GM04504 (cell line): ENCODE measurements at regions not wholly inside any gene's neighbourhood (a gene's known extent, or its start where the extent isn't known, plus 50 kb on each side); places are given as distances from the start of the nearest gene placed in this dataset.

ENCODE experiments used
- DNase-seq: peaks from one replicate; pipeline ENCODE4 v3.0.0-alpha.2; 2012; ENCODE audit warnings: low read depth

DNA sequence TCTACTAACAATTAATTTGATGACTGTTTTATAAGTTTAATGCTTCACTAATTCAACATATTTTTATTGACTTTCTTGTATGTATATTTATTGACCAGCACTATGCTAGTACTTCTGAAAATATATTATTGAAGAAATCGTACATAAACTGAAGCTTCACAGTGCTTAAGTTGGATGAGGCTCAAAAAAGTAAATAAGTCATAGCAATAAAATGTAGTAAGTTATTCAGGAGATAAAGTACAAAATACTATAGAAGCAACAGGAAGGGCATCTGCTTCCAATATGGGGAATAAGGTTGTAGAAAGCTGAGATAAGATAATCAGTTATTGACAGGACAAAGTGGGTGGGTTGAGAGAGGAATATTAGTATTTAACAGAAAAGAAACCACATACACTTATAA is 944.9 kb upstream of the MIR17HG start:
- DNase-seq, result no peak

DNA sequence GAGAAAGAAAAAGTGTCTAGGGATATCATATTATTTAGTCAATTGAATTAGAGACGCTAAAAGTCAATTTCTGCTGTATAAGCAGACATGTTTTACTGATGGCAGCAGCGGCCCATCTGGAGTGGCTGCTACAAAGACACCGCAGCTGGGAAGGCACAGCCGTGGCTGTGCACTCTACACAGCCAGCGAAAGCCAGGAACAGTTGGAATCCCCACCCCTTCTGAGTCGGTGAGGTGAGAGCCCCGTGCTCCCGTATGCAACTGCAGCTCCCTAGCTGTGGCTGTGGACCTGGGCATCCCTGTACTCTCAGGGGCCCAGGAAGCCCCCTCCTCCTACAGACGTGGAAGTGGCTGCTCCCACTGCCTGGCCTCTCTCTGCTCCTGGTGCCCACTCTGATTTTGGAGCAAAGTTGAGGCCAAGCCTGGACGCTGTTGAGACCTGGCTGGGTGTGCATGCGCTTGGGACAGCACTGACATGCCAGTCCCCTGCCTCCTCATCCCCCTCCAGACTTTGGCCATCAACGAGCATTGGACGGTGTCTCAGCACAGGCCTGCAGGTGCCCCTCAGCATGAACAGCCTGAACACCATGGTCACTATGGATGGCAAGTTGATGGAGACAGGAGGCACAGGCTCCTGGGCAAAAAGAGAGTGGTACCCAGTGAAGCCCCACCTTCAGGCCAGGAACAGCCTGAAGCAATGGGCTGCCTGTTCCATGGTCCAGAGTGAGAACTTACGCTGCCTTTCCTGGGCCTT is 944.0 kb upstream of the MIR17HG start:
- DNase-seq, result no peak

DNA sequence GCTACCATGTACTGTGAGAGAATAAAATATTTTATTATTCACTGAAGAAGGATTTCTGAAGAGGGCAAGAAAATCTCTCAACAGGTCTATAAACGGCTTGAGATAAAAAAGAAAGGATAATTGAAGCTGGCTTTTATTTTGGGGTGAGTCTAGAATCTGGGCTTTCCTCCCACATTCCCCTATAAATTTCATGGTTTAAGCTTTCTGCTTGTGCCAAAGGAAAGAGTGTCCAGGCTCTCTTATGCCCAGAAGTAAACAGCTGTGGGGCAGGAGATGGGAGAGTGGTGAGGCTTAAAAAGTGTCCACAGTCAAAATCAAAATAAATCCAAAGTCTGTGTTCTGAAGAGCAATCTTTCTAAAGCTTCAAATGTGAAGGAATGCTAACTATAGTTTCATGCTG is 942.2 kb upstream of the MIR17HG start:
- no peak for DNase-seq

DNA sequence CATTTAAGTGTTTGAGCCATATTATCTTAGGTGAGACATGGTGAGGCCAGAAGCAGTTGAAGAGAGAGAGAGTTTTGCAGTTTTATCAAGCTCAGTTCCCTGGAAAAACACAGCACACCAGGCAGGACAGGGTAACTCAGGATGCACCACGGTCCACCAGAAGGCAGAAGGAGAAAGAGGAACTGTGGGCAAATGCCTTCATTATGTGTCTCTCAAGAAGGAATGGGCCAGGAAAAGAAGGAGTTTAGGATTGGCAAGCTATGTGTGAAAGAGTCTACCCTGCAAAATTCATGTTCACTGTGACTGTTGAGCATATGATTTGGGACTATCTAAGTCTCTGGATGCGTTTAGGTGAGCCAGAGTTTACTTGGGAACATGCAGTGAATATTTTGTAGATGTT is 934.5 kb upstream of the MIR17HG start:
- no peak for DNase-seq

DNA sequence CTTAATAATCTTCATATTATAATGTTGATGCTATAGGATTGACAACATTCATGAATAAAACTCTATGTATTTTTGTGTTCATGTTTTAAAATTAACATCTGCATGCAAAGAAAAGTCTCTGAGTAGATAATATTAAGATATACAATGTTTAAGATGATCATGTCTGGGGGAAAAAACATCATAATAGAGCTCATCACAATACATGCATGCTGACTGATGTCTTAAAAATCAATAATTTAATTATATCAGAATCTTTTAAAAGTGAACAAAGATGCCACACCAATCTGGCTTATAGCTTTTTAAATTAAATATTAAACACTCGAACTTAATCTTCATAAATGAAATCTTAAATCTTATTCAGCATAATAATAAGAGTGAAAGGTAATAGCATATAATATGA is 933.9 kb upstream of the MIR17HG start:
- no peak for DNase-seq

DNA sequence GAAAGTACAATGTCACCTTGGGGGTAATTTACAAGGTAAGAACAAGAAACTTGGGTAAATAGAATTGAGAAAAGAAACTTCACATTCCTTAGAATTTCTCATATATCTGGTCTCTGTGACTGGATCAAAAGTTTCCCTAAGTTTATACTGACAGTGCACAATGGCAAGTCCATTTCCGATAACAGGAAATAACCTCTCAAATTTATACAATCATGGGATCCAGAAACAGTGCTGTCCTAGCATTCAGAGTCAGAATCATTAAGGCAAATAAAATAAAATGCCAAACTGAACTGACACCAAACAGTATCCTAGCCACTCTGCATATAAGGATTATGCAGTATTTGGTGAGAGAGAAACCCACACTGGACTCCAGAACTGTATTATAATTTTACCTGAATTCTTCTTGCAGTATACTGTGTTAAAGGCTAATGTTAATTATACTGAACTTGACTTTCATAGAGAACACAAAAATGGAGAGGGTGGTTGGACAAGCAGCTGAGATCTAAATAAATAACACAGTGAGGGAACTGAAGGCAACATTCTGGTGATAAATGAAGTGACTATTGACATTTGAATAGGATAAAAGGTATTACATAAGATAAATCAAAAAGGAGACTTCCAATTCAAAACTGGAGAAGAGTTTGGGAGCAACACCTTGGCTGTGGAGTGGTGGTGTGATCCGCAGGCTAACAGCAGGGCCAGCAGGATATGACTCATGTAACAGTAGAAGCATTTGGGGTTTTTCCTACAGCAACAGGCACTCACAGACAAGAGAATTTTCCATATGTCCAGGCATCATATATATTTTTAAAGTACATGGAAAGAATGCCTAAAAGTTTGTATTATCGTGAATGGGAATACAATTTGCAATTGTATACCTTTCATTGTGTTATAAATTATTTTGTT is 932.5 kb upstream of the MIR17HG start:
- DNase-seq, result peak; percentile 22

DNA sequence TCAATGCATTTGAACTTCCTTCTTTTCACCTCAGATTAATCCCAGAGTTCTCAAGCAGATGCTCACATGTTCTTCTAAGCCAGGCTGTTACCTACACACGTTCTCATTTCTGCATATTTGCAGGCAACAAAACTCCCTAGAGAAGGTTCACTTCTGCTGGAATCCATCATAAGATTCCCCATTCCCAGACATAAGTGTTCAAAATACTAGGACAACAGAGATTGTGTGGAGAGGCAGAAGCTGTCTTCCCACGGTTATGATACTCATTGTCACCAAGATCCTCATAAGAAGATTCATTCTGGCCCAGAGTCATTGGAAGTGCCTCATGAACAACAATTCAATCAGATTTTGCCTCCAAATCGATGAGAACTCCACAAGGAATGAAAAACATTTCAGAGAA is 931.6 kb upstream of the MIR17HG start:
- no peak for DNase-seq

DNA sequence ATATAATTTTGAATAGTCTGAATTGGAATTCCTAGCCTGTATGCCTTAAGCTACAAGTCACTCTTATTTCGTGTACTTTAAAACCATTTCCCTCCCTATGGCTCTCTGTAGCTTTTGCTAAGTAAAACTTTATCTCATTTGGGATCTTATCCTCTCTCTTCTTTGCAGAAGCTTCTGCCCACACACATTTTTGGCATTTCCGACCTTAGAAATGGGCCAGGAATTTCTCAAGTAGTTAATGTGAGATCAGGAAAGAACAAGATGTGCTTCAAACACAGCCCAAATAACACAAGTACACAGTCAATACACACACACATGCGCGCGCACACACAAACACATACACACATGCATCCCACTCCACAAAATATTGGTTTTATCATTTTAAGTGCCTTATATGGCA is 931.0 kb upstream of the MIR17HG start:
- peak; percentile 13 for DNase-seq

DNA sequence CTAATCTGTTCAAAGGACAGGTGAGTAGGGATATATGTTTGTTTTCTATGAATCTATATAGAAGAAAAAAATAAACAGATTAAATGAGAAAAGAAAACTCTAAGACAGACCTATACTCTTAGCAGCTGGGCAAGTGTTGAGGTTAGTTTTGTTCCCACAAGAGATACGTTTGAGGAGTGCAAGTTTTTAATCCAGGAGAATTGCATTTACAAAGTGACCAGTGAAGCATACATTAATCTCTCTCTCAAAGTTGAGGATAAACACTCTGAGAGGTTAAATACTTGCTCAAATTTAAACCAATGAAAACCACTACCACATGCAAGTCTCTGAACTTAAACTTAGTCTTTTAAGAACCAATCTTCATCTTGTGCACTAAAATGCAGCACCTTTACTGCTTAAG is 930.5 kb upstream of the MIR17HG start:
- no peak for DNase-seq

DNA sequence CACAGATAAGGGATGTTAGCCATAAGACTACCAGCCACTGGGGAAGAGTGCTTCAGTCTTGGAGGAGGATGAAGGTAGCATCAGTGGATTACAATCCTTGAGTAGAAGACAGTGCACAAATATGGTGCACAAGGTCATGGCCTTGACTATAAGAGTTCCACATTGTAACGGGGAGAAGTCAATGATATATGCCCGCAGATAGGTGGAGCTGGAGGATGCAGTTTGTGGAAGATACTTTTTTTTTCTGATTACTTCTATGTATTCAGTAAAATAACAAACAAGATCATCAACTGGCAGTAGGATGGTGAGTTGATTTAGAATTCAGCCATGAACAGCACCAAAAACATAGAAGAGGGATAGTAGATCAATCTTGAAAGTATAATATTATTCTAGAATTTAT is 926.8 kb upstream of the MIR17HG start:
- no peak for DNase-seq

DNA sequence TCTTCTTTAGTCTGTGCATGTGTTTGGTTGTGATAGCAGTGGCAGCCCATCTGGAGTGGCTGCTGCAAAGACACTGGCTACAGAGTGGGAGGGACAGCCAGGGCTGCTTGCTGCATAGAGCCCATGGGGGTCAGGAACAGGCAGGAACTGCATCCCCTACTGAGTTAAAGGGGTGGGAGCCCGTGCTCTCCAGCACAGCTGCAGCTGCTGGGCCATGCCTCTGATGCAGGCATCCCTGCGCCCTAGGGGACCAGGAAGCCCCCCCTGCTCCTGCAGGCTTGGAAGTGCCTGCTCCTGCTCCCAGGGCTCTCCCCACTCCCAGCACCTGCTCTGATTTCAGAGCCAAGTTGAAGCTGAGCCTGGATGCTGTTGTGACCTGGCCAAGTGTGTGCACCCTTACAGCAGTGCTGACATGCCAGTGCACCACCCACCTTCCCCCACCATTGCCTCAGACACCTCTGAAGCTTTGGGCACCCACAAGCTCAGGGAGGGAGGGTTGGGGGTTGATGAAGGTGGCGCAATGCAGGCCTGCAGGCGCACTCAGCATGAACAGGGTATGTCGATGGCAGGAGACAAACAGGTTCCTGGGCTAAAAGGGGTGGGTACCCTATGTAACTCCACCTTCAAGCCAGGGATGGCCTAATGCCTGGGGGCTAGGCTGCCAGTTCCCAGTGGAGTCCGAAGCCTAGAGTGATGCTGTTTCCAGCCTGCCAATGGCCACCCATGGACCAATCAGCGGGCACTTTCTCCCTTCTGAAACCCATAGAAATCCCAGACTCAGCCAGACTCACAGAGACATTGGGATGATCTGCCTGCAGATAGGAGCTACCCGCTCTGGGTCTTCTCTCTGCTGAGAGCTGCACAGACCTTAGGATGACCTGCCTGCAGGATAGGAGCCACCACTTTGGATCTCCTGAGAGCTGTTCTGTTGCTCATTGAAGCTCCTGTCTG is 919.9 kb upstream of the MIR17HG start:
- DNase-seq, result no peak

DNA sequence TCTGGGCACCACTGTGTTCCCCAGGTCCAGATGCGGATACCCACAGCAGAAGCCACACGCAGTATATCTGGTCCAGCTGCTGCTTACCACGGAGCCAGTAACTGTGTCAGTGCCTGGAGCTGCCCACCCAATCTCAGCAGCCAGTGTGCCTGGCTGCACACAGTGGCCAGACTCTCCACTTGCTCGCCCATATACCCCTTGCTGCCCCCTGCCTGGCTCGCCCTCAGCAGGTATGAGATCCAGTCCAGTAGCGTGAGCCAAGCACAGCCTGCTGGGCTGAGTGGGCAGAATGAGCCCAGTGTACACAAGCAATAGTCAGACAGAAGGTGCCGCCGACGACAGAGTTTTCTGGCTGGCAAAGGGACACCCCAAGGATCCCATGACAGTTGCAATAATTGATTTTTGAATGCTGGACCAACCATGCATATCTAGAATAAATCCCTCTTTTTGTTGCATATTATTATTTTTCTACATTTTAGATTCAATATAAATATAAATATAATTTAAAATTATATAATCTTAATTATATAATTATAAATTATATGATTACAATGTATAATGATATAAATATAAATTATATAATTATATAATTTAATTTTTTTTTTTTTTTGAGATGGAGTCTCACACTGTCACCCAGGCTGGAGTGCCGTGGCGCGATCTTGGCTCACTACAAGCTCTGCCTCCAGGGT is 918.8 kb upstream of the MIR17HG start:
- no peak for DNase-seq

DNA sequence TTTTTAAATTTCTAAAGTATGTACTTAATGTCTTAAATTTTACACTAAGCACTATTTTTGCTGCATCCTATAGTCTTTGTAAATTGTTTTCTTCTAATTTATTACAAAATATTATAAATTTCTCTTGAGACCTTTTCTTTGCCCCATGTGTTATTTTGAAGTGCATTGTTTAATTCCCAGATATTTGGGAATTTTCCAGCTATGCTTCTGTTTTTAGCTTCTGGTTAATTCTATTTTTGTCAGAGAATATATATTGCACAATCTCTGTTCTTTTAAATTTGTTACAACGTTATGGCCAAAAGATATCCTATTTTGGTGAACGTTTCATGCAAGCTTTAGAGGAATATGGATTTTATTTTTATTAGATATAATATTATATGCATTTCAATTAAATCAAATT is 917.4 kb upstream of the MIR17HG start:
- DNase-seq, result no peak

DNA sequence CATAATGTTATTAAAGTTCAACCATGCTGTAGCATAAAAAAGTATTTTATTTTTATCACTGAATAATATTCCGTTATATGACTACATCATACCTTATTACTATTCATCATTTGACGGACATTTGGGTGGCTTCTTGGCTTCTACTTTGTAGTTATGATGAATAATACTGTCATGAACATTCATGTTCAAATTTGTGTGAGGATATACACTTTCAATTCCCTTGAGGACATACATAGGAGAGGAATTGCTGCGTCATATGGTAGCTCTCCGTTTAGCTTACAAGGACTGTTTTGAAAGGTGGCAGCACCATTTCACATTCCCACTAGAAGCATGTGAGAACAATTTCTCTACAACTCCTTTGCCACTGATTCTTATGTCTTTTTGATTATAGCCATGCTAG is 910.8 kb upstream of the MIR17HG start:
- no peak for DNase-seq

DNA sequence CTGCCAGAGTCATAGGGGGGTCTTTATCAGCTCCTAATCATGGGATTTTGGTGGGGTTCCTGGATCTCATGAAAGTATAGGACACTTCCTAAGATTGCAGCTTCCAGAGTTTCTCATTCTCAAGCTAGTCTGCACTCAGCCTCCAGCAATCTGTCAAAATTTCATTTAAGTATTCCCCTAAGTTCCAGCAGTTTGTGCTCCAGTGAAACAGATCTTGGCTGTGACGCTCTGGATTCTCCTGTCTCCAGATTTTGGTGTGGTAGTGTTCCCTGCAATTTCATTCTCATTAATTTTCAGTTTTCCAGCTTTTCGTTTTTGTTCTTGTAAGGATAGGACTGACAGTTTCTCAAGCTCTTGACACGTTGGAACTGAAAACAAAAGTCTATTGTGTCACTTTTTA is 908.9 kb upstream of the MIR17HG start:
- DNase-seq, result no peak

DNA sequence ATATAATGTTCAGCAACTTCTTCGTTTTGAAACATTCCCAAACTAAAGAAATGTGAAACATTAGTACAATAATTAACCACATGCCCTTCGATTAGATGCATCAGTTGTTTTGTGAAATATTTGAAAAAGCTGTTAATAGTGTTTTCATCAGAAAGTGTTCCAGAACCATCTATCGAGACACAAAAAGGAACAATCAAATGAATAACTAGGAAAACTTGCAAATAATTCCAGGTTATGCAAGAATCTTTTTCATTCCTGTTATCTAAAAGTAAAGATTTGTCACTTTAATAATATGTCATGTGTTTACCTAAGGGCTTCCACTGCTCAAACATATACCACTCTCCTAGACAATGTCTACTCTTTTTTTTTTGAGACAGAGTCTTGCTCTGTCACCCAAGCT is 904.2 kb upstream of the MIR17HG start:
- DNase-seq, result no peak

DNA sequence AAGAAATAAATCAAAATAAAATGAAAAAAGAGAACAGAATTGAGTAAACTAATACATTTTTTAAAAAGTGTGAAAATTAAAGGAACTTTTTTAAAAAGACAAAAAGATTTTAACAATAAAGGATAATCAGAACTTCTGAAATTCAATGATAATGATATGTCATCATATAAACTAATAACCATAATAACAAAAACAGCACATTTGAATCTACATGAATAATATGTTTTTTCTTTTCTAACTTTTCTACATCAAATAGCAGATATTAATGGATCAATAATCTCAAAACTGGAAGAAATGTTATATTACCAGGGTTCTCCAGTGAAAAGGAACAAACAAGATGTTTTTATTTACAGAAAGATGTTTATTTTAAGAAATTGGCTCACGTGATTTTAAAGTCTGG is 903.3 kb upstream of the MIR17HG start:
- no peak for DNase-seq

DNA sequence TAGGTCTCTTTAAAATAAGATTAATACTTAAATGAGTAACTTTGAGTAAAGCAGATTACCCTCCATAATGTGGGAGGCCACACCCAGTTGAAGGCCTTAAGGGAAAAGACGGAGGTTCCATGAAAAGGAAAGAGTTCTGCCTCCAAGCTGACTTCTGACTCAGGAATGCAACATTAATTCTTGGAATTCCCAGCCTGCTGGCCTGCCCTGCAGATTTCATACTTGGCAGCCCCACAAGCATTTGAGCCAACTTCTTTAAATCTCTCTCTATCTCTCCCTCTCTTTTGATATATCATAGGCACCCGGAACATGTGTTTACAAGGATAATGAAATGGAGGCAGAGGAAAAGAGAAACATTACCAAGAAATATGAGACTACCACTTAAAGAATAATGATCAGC is 902.3 kb upstream of the MIR17HG start:
- peak; percentile 74 for DNase-seq

DNA sequence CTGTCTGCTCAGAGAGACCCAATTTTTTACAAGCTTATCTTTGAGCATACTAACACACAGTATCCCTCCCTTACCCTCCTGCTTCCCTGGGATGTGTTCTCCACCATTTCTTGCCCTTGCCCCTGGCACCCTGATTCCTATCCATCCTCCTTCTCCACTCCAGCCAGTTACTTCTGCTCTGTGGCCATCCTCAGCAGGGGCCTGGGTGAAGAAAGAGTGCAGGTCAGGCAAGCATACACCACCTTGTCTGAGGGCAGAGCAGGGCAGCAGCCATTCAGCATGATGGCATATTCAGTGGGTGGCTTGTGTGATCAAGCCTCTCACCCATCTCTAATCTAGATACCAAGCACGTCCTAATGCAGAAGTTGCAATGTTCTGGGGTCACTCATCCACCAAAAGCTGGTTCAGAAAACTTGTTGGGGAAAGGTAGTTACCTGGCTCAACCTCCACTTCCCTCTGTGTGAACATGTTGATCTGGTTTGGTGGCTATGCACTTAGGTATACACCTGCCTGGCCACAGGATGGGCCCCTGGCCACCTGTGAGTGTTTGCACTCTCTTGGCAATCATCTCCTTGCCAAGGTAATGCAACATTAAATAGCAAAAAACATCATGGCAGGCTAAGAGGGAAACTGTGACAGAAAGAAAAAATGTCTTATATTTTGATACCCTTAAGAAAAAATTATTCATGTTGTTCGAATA is 900.3 kb upstream of the MIR17HG start:
- no peak for DNase-seq

DNA sequence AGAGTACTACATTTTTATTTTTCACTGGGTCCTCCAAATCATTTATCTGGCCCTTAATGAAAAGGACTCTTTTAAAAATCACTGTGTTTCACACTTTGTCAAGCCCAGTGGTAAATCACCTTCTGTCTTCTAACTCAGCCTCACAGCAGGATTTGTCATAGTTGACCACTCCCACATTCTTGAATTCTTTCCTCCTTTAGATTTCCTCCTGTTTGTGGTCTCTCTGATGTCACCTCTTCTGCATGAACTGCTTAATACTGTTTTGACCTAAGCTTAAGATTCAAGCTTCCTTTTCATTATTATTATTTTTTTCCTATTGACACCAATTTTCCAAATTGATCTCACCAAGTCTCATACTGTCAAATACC is 899.8 kb upstream of the MIR17HG start:
- peak; percentile 26 for DNase-seq

DNA sequence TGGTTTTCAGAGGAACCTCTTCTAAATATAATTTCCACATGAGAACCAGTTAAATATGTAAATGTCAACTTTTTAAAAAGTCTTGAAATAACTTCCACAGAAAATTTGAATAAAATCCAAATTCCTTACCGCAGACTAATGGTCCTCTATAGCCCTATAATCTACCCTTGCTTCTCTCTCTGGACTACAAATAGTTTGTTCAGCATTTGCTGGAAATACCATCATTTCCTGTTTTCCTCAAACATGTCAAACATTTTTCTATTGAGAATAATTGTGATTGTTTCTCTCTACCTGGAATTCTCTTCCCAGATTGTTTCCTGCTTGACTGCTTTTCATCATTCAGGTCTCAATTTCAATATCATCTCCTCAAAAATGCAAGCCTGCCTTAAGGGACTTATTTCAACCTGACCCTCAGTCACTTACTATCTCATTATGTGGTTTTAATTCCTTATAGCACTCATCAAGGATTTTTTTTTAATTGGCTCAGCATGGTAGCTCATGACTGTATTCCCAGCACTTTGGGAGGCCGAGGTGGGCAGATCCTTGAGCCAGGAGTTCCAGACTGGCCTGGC is 898.9 kb upstream of the MIR17HG start:
- DNase-seq, result no peak
